ENCODE measurements at regions not wholly inside any gene's neighbourhood (a gene's known extent, or its start where the extent isn't known, plus 50 kb on each side); places are given as distances from the start of the nearest gene placed in this dataset.

DNA sequence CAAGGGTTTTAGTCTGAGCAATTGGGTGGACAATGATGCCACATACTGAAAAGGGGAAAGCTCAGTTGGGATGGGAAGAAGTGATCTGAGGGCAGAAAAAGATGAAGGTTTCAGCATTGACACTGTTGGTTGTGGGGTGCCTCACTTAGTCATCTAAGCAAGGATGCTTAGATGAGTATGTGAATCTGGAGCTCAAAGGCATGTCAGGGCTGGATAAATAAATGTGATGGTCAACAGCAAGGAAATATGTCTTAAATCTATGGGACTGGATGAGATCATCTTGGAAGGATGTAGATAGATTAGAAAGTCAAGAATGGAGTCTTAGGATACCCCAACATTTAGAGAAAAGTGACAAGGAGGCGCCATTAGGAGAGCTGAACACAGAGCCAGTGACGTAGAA lies 114.6 kb downstream of the ZBTB18 start:
- no peak overlapping the region for H3K4me3 Mint-ChIP-seq
- H3K4me1 Mint-ChIP-seq (ENCODE audit: low read depth), result no peaks in the 10 kb centered on the region
- no peak for TF ChIP-seq CTCF (IDR thresholded peaks at IDR 0.05)
- ATAC-seq (no peak), DNase-seq (no peak)
- intact Hi-C loops (cut with micrococcal nuclease), result no loop called here
- no peaks in the 10 kb centered on the region for H3K36me3 Mint-ChIP-seq (ENCODE audit: low read depth)
- no peaks in the 10 kb centered on the region for H3K9me3 Mint-ChIP-seq
- CTCF ChIA-PET, result no interaction called here
- H3K27ac Mint-ChIP-seq, result no peak overlapping the region
- H3K27me3 Mint-ChIP-seq, result no peaks in the 10 kb centered on the region
- POLR2A ChIA-PET, result no interaction called here

DNA sequence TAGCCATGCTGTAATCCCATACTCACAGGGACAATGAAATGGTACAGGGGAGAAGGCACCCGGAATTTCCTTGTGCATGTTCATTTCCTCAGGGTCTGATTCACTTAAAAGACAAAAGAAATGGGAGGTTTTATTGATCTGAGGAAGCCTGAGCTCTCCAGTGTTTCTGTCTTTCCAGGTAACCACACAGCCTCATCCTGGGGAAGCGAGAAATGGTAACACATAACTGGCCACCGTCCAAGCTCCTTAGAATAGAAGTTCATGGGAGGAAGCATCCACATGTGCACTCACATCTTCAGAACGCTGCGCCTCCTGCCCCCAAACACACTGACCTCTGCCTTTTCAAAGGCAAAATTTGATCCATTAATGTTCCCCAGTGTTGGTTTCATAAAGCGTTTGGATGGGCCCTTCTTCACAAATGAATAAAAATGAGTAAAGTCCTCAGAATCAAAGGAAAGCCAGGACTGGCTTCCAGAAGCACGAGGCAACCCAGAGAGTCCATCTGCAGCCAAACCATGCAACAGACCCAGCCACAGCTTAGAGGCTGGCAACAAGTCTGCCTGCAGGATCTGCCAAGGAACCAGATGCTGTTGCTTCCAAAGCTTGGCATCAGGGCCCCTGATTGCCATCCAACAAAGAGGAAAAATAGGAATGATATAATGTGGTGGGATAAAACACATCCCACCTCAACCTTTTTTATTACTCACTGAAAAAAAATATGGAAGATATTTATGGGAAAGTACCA lies 120.3 kb downstream of the ZBTB18 start:
- TF ChIP-seq CTCF (IDR thresholded peaks at IDR 0.05), result no peak

GRCh38 chr1:244173240-244173639 lies 122.2 kb downstream of the ZBTB18 start:
- no peak for DNase-seq
- Mint-ChIP-seq H3K27me3 (no peaks in the 10 kb centered on the region), H3K4me1 (ENCODE audit: low read depth) (no peaks in the 10 kb centered on the region), H3K27ac (no peak overlapping the region), H3K4me3 (no peak overlapping the region), H3K36me3 (ENCODE audit: low read depth) (no peaks in the 10 kb centered on the region), H3K9me3 (no peaks in the 10 kb centered on the region)
- ChIA-PET POLR2A (no interaction called here), CTCF (no interaction called here)
- no peak for ATAC-seq
- no peak for TF ChIP-seq CTCF (IDR thresholded peaks at IDR 0.05)
- intact Hi-C loops (cut with micrococcal nuclease), result no loop called here

More for the DNA sequence above, 120.3 kb downstream of the ZBTB18 start:
- ChIA-PET POLR2A (no interaction called here), CTCF (no interaction called here)
- Mint-ChIP-seq H3K27ac (no peak overlapping the region), H3K9me3 (no peaks in the 10 kb centered on the region), H3K27me3 (no peaks in the 10 kb centered on the region), H3K4me1 (ENCODE audit: low read depth) (no peaks in the 10 kb centered on the region), H3K36me3 (ENCODE audit: low read depth) (no peaks in the 10 kb centered on the region), H3K4me3 (no peak overlapping the region)
- intact Hi-C loops (cut with micrococcal nuclease), result no loop called here
- ATAC-seq (no peak), DNase-seq (no peak)

DNA sequence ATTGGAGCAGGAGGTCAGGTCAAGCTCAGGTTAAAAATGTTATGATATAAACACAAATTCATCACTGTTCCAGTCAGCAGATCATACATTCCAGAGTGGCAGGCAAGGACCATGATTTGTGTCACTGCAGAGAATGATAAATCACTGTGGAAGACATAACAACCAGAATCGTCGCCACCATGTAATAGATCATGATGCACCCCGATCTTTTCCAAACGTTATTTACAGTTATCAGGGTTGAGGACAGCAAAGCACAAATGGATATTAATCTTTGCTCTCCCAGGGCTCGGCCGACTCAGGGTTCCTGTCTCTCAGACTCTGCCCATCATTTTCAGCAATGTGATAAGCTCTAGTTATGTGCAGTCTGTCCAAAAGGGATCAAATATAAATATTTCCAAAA lies 122.7 kb downstream of the ZBTB18 start:
- ATAC-seq (no peak), DNase-seq (no peak)
- CTCF ChIA-PET, result no interaction called here
- H3K27me3 Mint-ChIP-seq, result no peaks in the 10 kb centered on the region
- H3K9me3 Mint-ChIP-seq, result no peaks in the 10 kb centered on the region
- no peak for TF ChIP-seq CTCF (IDR thresholded peaks at IDR 0.05)
- H3K4me1 Mint-ChIP-seq (ENCODE audit: low read depth), result no peaks in the 10 kb centered on the region
- POLR2A ChIA-PET, result no interaction called here
- H3K4me3 Mint-ChIP-seq, result no peak overlapping the region
- H3K36me3 Mint-ChIP-seq (ENCODE audit: low read depth), result no peaks in the 10 kb centered on the region
- H3K27ac Mint-ChIP-seq, result no peak overlapping the region
- intact Hi-C loops (cut with micrococcal nuclease), result no loop called here

DNA sequence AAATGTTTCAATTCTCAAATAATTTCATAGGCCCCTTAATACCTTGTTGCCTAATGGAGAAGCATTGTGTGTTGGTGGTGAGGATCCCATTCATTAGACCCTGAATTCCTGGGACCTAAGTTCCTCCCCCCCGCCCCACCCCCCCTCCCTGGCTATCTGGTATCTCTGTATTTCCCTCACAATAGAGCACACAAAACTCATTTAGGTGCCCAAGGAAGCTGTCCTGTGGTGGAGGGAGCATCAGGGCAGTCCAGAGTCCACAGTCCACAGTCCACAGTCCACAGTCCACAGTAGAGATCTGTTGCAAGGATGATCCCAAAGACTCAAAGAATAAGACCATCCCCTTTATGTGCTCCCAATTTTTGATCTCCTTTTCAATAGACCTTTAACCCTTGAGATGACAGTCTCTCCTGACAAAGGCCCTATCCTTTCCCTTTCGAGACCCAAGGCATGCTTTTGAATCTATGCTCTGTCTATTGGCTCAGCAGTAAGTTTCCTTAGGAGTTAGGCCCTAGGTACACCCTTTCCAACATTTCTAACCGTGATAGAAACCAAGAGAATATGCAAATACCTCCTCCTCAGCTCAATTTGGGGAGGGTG lies 123.9 kb downstream of the ZBTB18 start:
- DNase-seq (no peak), ATAC-seq (no peak)
- H3K4me3 Mint-ChIP-seq, result no peak overlapping the region
- ChIA-PET CTCF (no interaction called here), POLR2A (no interaction called here)
- intact Hi-C loops (cut with micrococcal nuclease), result no loop called here
- no peak for TF ChIP-seq CTCF (IDR thresholded peaks at IDR 0.05)
- no peaks in the 10 kb centered on the region for H3K36me3 Mint-ChIP-seq (ENCODE audit: low read depth)
- no peak overlapping the region for H3K27ac Mint-ChIP-seq
- no peaks in the 10 kb centered on the region for H3K9me3 Mint-ChIP-seq
- no peaks in the 10 kb centered on the region for H3K27me3 Mint-ChIP-seq
- no peaks in the 10 kb centered on the region for H3K4me1 Mint-ChIP-seq (ENCODE audit: low read depth)

All from activated CD8-positive, alpha-beta T cell treated with anti-CD3 and anti-CD28 coated beads for 36 hours (primary cell).